Neural cell (in vitro differentiated cells): ENCODE measurements at regions not wholly inside any gene's neighbourhood (a gene's known extent, or its start where the extent isn't known, plus 50 kb on each side); places are given as distances from the start of the nearest gene placed in this dataset.

Experiments
- H2AFZ ChIP-seq: fragments of 200-600, 300-800 bp; sonication (generic), shearing (Covaris generic); 2 replicates; pipeline ENCODE4 v1.6.0; 2014; ENCODE audit warnings: low read depth, mild to moderate bottlenecking, antibody characterized with exemption, low read length, moderate library complexity
- H3F3A ChIP-seq: fragments of 200-600 bp; shearing (Covaris generic); 2 replicates; pipeline ENCODE4 v1.6.1; 2016; ENCODE audit warnings: mild to moderate bottlenecking, moderate library complexity, mixed read lengths, antibody characterized with exemption, low read length; ENCODE audit not compliant: insufficient read depth, poor library complexity, severe bottlenecking
- H3K27ac ChIP-seq: fragments of 200-600, 300-800 bp; sonication (generic), shearing (Covaris generic); 2 replicates; pipeline ENCODE4 v1.5.1; 2014; ENCODE audit warnings: mild to moderate bottlenecking, low read length, moderate library complexity
- H3K27me3 ChIP-seq: fragments of 300-800, 200-600 bp; sonication (generic), shearing (Covaris generic); 2 replicates; pipeline ENCODE4 v1.6.0; 2014; ENCODE audit warnings: mild to moderate bottlenecking, low read depth, low read length, moderate library complexity; ENCODE audit not compliant: insufficient read depth
- H3K36me3 ChIP-seq: fragments of 300-800, 200-600 bp; sonication (generic), shearing (Covaris generic); 2 replicates; pipeline ENCODE4 v1.5.1; 2014; ENCODE audit warnings: mild to moderate bottlenecking, antibody characterized with exemption, low read length, moderate library complexity; ENCODE audit not compliant: insufficient read depth
- H3K4me2 ChIP-seq: fragments of 300-800, 200-600 bp; sonication (generic), shearing (Covaris generic); 2 replicates; pipeline ENCODE4 v1.6.0; 2014; ENCODE audit warnings: mild to moderate bottlenecking, low read length
- H3K4me3 ChIP-seq: fragments of 300-800, 200-600 bp; sonication (generic), shearing (Covaris generic); 2 replicates; pipeline ENCODE4 v1.5.1; 2014; ENCODE audit warnings: mild to moderate bottlenecking, low read length, moderate library complexity
- H3K79me2 ChIP-seq: fragments of 200-600 bp; shearing (Covaris generic); replicated peaks from 2 replicates; pipeline ENCODE4 v1.6.0; 2014; ENCODE audit warnings: mild to moderate bottlenecking, low read length, moderate library complexity; ENCODE audit not compliant: insufficient read depth
- H3K9ac ChIP-seq: fragments of 300-800, 200-600 bp; sonication (generic), shearing (Covaris generic); 2 replicates; pipeline ENCODE4 v1.6.1; 2016; ENCODE audit warnings: mild to moderate bottlenecking, low read length, mixed read lengths
- H3K9me2 ChIP-seq: fragments of 200-600 bp; shearing (Covaris generic); 2 replicates; pipeline ENCODE4 v1.6.1; 2016; ENCODE audit warnings: mild to moderate bottlenecking, low read length, mixed read lengths; ENCODE audit not compliant: insufficient read depth
- H3K9me3 ChIP-seq: fragments of 200-600, 300-800 bp; sonication (generic), shearing (Covaris generic); 2 replicates; pipeline ENCODE4 v1.6.1; 2016; ENCODE audit warnings: mild to moderate bottlenecking, mixed run types, low read length, moderate library complexity, mixed read lengths
- H4K20me1 ChIP-seq: fragments of 200-600 bp; shearing (Covaris generic); 2 replicates; pipeline ENCODE4 v1.6.1; 2016; ENCODE audit warnings: mild to moderate bottlenecking, mixed run types; ENCODE audit not compliant: insufficient read depth
- CTCF ChIP-seq: fragments of 450-650 bp; IDR thresholded peaks from 2 replicates; pipeline ENCODE4 v1.5.1; 2014; ENCODE audit warnings: antibody characterized with exemption, mild to moderate bottlenecking, moderate library complexity; ENCODE audit not compliant: poor library complexity, severe bottlenecking
- EP300 ChIP-seq: fragments of 450-650 bp; conservative IDR thresholded peaks from 2 replicates; pipeline ENCODE4 v1.6.1; 2014; ENCODE audit warnings: antibody characterized with exemption, mild to moderate bottlenecking, moderate library complexity; ENCODE audit not compliant: poor library complexity, severe bottlenecking
- EZH2 ChIP-seq: fragments of 200-600, 300-800 bp; shearing (Covaris generic), sonication (generic); IDR thresholded peaks from 2 replicates; pipeline ENCODE4 v1.6.1; 2014; ENCODE audit warnings: antibody characterized with exemption, low read length, borderline replicate concordance, mild to moderate bottlenecking; ENCODE audit not compliant: insufficient read depth, poor library complexity, severe bottlenecking
- MXI1 ChIP-seq: fragments of 450-650 bp; conservative IDR thresholded peaks from 2 replicates; pipeline ENCODE4 v1.6.1; 2014; ENCODE audit warnings: antibody characterized with exemption, mild to moderate bottlenecking; ENCODE audit not compliant: poor library complexity, severe bottlenecking
- POLR2AphosphoS5 ChIP-seq: IDR thresholded peaks from 2 replicates; pipeline ENCODE4 v1.6.1; 2012
- RAD21 ChIP-seq: fragments of 450-650 bp; conservative IDR thresholded peaks from 2 replicates; pipeline ENCODE4 v1.6.1; 2014; ENCODE audit warnings: antibody characterized with exemption, mild to moderate bottlenecking, moderate library complexity
- REST ChIP-seq: IDR thresholded peaks from 2 replicates; pipeline ENCODE4 v1.6.1; 2012; ENCODE audit warnings: borderline replicate concordance
- SMC3 ChIP-seq: fragments of 450-650 bp; conservative IDR thresholded peaks from 2 replicates; pipeline ENCODE4 v1.6.1; 2014; ENCODE audit warnings: antibody characterized with exemption, mild to moderate bottlenecking, moderate library complexity; ENCODE audit not compliant: poor library complexity
- TAF1 ChIP-seq: IDR thresholded peaks from 2 replicates; pipeline ENCODE4 v1.6.1; 2012; ENCODE audit warnings: low read depth

GRCh38 chr10:44326474-44327030, 58.3 kb downstream of the CXCL12 start:
- Histone ChIP-seq H3K9me2 (no peaks in the 10 kb centered on the region), H3K36me3 (no peaks in the 10 kb centered on the region), H3K27ac (no peak overlapping the region), H2AFZ (no peak overlapping the region), H3F3A (no peaks in the 10 kb centered on the region), H3K9me3 (no peaks in the 10 kb centered on the region), H3K4me3 (no peak overlapping the region), H3K4me2 (no peak overlapping the region), H3K79me2 (no peaks in the 10 kb centered on the region), H4K20me1 (no peaks in the 10 kb centered on the region), H3K27me3 (no peaks in the 10 kb centered on the region), H3K9ac (no peak overlapping the region)
- TF ChIP-seq EP300 (no peak), POLR2AphosphoS5 (no peak), SMC3 (no peak), CTCF (no peak), RAD21 (no peak), EZH2 (no peak), MXI1 (no peak), TAF1 (no peak), REST (no peak)

- H3F3A ChIP-seq, result no peaks in the 10 kb centered on the region
- no peaks in the 10 kb centered on the region for H4K20me1 ChIP-seq
- no peaks in the 10 kb centered on the region for H3K9me2 ChIP-seq
- H3K36me3 ChIP-seq, result no peaks in the 10 kb centered on the region
- no peaks in the 10 kb centered on the region for H3K79me2 ChIP-seq
- H3K27me3 ChIP-seq, result no peaks in the 10 kb centered on the region
- H2AFZ ChIP-seq, result no peak overlapping the region
- H3K9me3 ChIP-seq, result no peaks in the 10 kb centered on the region
- no peak overlapping the region for H3K9ac ChIP-seq
- no peak overlapping the region for H3K4me3 ChIP-seq
- H3K4me2 ChIP-seq, result no peak overlapping the region
- TF ChIP-seq REST, result no peak
- no peak for TF ChIP-seq CTCF
- no peak for TF ChIP-seq TAF1
- TF ChIP-seq MXI1, result no peak
- no peak for TF ChIP-seq RAD21
- no peak for TF ChIP-seq EP300
- no peak overlapping the region for H3K27ac ChIP-seq
Measured at GRCh38 chr10:44325596-44326307, 59.1 kb downstream of the CXCL12 start.
